ENCODE measurements at regions not wholly inside any gene's neighbourhood (a gene's known extent, or its start where the extent isn't known, plus 50 kb on each side); places are given as distances from the start of the nearest gene placed in this dataset.
"Not testable (repeated sequence)": the region's sequence is repeated elsewhere in the genome, so short reads cannot be mapped to it uniquely, and the experiment has no call there.

DNA sequence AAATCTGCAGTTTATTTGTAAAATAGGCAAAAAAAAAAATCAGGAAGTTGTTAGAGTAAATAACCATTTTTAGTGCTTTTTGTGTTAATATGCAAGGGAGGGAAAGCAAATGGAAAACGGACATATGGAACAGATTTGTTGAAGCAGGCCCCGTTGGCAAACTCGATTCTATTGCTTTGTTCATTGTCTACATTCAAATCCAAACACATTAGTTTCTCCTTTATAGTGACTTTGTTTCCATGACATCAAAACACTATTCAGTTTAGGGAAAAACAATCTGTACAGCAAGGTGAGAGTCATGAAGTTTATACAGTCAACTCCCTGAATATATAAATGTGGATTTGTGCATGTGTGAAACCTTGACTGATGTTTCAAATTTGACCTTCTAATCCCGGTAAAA, 142.2 kb downstream of the FAM47A start:
- no peak for DNase-seq (ENCODE audit: low spot score)

DNA sequence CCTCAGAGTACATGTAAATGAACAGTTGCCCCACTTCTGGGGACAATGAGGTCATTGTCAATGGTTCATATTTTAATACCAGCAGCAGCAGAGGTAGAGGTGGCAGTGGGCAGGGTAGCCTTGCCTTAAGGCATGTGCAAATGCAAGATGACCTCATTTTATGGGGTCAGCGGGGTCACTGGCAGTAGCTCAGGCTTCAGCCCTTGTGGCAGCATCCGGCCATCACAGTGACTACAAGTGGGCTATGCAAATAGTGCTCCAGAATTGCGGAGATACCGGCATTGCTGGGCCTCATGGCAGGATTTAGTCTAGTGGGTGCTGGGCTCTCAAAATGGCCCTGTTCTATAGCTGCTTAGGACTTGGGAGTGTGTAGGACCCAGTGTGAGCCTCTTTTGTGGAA, 144.7 kb downstream of the FAM47A start:
- DNase-seq (ENCODE audit: low spot score): no peak

DNA sequence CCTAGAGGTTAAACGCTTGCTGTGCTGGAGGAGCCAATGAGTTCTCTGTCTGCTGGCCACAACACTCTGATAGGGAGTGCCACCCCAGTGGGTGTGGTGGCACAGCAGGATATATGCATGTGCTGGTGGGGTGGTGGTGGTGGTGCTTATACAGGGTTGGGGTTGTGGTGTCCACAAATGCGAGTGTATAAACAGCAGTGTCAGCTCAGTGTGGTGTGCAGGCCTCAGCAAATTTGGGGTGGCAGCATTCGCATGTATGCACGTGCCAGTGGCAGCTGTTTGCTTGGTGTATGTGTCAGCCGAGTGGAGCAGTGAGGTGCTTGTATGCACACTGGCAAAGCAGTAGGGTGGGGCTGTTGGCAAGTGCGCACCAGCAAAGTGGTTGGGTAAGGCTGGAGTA, 157.4 kb downstream of the FAM47A start:
- no peak for DNase-seq (ENCODE audit: low spot score)

DNA sequence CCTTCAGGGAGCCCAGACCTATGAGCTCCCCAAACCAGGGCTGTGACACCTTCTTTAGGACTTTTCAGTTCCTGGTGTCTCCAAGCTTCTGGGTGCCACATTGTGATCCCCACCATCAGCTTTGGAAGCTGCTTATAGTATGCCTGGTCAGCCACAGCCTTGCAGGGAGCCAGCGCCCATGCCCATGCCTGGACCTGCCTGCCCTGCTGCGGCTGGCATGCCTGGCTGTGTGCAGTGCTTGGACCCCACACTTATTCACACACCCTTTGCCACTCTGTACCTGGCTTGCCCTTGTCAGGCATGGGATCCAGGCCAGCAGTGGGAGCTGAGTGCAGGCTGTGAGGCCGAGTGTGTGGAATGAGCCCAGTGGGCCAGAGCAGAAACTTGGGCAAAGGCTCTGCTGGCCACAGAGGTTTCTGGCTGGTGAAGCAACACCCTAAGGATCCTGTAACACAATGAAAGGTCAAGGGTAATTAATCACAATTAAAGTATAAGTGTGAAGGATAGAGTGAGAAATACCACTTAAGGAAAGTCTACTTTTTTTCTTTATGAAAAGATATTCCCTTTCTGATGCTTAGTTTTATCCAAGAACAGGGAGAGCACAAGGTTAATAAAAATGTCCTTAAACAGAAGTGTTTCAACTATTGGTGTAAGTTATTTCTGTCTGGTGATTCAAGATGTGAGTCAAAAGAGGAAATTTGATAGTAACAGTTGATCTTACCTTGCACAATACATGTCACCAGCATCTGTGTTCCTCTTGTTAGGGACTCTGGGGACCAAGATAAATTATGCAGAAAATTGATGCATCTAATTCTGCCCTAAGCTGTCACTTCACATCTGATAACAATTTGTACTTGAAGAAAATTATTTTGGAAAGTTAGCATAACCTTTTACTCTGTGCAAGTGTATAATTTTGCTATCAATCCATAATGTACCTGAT, 161.8 kb downstream of the FAM47A start:
- no peak for DNase-seq (ENCODE audit: low spot score)

DNA sequence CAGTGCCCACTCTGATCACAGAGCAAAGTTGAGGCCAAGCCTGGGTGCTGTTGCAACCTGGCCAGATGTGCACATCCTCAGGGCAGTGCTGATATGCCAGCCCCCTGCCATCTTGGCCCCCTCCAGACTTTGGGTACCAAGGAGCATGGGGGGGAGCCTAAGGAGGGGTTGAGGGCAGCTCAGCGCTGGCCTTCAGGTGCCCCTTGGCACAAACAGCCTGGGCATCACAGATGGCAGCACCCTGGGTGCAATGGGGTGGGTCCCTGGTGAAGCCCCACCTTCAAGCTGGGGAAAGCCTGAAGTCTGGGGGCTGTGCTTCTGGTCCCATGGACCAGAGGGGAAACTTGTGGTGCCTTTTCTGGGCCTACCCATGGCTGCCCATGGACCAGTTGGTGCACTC, 163.0 kb downstream of the FAM47A start:
- no peak for DNase-seq (ENCODE audit: low spot score)

DNA sequence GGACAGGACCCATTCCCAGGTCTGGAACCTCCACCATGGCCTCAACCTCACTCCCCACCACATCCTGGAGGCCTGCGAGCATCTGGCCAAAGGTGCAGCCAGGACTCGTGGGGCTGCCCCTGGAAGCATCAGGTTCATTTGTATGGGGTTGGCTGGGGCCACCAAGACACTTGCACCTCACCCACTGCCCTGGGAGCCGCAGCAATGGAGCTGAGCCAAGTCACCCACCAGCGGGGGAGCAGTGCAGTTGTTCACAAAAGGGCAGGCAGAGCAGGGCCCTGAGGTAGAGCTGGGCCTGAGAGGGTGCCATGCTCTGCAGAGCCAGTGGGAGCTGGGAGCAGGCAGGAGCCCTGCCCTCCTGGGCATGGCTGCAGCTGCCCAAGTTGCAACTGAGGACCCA, 163.5 kb downstream of the FAM47A start:
- no peak for DNase-seq (ENCODE audit: low spot score)

DNA sequence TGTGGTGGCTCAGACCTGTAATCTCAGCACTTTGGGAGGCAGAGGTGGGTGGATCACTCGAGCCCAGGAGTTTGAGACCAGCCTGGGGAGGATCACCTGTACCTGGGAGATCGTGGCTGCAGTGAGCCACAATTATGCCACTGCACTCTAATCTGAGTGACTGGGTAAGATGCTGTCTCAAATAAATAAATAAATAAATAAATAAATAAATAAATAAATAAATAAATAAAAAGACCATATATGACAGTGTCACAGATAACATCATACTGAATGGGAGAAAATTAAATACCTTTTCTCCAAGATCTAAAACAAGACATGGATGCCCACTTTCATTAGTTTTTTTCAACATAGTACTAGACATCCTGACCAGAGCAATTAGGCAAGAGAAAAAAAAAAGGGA, 182.8 kb downstream of the FAM47A start:
- no peak for DNase-seq (ENCODE audit: low spot score)

DNA sequence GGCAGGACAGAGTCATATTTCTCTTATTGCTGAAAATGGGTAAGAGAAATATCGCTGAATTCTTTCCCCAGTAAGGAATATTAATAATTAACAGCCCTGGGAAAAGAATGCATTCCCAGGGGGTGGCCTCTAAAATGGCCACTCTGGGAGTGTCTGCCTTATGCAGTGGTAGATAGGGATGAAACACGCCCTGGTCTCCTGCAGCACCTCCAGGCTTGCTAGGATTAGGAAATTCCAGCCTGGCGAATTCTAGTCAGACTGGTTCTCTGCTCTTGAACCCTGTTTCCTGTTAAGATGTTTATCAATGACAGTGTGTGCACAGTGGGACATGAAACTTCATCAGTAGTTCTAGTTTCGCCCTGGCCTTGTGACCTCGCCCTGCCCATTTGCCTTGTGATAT, 205.9 kb downstream of the FAM47A start:
- not testable (repeated sequence) for DNase-seq (ENCODE audit: low spot score)

DNA sequence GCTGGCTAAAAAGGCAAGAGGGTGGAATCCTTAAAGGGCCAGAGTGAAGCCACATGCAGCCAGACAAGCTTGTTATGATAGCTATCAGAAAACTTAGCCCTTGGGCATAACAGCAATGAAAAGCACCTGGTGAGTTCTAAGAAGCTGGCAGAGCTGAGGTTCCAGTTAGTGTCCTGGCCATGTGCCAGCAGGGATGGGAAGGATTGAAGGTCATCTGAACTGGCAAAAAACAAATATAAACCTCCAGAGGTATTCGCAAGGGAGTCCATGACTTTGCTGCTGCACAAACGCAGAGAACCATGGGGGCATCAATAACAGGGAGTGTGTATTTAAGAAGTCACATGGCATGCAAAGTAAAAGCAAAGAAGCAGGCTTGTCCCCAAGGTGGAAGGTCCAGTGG, 208.9 kb downstream of the FAM47A start:
- no peak for DNase-seq (ENCODE audit: low spot score)

DNA sequence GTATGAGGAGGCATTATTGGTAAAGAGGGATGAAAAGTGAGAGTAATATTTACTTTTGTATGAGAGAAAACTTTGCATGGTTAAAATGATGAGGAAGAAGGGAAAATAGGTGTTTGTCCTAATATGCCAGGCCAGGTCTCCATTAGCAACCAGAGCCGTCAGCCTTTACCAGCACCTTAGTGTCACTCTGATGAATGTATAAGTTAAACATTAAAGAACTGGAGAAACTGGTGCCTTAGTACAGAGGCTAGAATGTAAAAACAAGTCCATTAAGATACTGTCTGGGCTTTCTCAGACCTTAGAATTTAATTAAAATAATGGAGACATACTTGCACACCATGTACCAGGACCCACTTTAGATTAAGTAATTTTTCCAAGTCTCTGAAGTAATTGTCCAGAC, 222.3 kb downstream of the FAM47A start:
- DNase-seq (ENCODE audit: low spot score): peak; percentile 30

DNA sequence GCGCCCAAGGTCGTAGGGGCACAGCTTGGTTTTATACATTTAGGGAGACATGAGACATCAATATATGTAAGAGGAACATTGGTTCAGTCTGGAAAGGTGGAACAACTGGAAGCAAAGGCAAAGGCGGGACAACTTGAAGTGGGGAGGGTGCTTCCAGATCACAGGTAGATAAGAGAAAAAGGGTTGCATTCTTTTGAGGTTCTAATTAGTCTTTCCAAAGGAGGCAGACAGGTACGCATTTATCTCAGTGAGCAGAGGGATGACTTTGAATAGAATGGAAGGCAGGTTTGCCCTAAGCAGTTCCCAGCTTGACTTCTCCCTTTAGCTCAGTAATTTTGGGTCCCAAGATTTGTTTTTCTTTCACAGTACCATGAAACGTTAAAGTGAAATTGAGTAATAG, 223.2 kb downstream of the FAM47A start:
- no peak for DNase-seq (ENCODE audit: low spot score)

DNA sequence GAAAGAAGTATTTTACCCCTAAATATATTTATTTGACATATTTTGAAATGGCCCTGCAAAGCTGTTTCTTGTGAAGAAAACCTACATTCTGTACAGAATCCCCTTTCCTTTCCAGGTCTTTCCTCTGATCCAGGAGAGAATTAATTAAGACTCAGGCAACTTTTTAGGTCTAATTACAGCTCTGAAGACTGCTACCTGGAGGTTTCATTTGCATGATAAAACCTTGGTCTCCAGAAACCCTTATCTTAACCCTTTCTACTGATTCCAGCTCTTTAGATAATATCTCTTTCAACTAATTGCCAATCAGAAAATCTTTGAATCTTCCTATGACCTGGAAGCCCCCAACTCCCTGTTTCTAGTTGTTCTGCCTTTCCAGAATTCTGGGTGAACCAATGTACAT, 224.0 kb downstream of the FAM47A start:
- DNase-seq (ENCODE audit: low spot score): no peak

DNA sequence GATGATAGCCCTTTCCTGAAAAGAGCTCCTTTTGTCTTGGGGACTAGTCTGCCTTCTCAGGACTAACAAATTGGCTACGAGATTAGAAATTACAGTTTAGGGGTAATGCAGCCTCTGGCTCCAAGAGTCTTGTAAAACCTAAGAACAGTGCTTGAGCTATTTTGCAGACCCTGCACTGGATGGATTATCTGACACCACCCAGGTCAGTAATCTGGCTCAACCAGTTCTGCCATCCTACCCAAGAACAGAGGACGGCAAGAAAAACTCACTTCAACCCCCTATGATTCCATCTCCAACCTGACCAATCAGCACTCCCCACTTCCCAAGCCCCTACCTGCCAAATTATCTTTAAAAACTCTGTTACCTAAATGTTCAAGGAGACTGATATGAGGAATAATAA, 225.1 kb downstream of the FAM47A start:
- no peak for DNase-seq (ENCODE audit: low spot score)

DNA sequence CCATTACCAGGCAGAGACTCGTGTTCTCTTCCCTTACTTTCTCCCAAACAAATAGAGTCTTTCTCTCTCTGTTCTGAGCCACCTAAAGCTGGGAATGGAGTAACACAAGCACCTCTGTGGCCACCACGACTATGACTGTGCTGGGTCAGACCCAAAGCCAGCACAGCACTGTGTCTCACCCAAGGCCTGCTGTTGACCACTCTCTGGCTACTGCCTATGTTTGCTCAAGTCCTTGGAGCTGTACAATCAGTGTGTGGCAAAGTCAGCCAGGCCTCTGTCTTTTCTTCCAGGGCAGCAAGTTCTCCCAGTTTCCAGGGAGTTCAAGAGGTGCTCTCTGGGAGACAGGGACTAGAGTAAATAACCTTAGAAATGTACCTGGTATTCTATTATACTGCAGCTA, 239.4 kb downstream of the FAM47A start:
- no peak for DNase-seq (ENCODE audit: low spot score)

DNA sequence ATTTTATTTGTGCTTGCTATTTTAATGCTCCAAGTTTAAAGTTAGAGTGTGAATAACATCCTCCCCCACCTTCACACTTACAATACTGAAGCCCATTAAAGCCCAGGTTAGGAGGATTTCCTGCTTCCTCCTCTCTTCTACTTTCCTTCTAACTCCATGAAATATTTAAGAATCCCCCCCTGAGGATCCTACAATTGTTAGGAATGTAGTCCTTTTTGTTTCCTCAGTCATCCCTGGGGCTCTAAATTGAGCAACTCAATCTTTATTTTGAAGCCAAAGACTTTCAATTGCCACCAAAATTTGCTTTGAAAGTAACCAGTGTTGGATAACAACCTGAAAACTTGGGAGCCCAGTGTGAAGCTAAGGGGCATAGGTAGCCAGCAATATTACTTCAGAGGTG, 276.9 kb downstream of the FAM47A start:
- DNase-seq (ENCODE audit: low spot score): no peak

DNA sequence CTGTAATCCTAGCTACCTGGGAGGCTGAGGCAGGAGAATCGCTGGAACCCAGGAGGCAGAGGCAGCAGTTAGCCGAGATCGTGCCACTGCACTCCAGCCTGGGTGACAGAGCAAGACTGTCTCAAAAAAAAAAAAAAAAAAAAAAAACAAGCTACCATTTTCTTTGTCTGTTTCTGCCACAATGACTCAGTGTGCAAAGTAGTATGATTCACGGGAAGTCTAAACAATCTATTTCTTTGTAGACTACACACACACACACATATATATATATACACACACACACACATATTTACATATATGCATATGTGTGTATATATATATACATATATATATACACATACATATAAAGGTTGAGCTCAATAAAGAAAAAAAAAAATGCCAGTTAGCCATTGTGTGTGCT, 280.0 kb downstream of the FAM47A start:
- DNase-seq (ENCODE audit: low spot score): not testable (repeated sequence)

DNA sequence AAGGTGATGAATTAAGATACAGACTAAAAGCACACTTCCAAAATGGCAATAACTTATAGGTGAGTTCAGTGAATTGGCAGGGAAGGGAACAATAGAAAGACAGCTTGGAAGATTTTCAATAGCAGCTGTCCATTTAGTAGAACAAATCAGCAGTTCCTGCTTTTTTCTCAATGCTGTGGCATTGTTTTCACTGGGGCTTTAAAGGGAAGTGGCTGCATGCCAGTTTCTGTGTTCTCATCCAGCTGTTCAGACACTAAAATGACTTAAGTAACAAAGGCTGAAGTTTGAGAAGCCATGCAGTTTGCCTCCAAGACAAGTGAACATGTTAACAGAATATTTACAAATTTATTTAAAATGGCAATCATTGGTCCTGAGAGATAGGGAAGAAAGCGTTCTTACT, 291.9 kb downstream of the FAM47A start:
- no peak for DNase-seq (ENCODE audit: low spot score)

DNA sequence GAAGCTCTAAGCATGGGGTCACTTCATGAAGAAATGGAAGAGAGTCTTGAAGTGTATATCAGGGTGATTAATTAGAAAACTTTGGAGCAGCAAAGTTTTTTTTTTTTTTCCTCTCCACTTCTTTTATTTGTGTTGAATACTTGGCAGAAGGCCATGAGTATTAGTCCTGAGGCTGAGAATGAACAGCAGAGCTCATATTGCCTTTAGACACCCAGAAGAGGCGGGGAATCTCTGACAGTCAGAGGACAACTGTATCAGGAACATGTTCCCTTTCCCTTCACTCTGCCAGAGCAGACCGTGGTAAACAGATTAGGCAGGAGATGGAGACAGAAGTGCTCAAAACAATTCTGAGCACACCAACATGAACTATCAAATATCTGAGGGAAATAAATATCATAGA, 300.9 kb downstream of the FAM47A start:
- DNase-seq (ENCODE audit: low spot score): no peak

DNA sequence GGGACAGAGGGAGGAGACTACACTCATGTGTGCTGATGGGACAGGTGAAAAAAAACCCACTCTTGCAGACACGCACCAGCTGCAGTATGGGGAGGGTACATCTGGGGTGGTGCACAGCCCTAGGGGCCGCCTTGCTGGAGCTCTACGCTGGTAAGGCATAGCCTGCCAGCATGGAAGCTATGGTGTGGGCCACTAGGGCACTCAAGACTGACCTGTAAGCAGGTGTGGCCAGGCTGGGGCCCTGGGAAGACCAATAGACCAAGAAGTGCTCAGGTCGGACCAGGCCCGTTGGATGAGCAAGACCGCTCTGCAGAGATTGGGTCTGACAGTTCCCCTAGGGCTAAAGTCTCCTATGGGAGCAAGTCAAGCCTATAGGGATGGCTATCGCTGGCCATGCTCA, 314.8 kb downstream of the FAM47A start:
- no peak for DNase-seq (ENCODE audit: low spot score)

DNA sequence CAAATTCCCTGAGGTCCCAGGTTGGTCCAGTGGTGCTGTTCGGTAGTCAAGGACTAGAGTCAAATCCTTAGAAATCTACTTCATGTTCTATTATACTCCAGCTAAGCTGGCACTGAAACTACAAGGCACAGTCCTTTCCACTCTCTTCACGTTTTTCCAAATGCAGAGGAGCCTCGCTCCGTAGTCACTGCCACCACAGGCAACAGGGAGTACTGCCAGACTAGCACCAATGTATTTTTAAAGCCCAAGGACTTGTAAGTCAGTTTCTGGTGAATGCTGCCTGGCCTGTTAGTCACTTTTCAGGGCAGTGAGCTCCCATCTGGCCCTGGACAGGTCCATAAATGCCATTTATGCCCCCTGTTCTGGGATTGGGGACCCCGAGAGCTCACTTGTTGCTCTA, 323.5 kb downstream of the FAM47A start:
- DNase-seq (ENCODE audit: low spot score): no peak

DNA sequence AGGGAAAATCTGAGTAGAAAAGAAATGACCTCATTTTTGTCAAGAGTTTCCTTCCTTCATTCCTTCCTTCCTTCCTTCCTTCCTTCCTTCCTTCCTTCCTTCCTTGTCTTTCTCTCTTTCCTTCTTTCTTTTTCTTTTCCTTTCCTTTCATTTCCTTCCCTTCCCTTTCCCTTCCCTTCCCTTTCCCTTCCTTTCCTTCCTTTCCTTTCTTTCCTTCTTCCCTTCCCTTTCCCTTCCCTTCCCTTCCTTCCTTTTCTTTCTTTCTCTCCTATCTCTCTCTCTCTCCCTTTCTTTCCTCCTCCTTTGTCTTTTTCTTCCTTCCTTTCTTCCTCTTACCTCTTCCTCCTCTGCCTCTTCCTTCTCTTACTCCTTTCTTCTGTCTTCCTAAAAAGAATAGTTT, 347.6 kb downstream of the FAM47A start:
- no peak for DNase-seq (ENCODE audit: low spot score)

DNA sequence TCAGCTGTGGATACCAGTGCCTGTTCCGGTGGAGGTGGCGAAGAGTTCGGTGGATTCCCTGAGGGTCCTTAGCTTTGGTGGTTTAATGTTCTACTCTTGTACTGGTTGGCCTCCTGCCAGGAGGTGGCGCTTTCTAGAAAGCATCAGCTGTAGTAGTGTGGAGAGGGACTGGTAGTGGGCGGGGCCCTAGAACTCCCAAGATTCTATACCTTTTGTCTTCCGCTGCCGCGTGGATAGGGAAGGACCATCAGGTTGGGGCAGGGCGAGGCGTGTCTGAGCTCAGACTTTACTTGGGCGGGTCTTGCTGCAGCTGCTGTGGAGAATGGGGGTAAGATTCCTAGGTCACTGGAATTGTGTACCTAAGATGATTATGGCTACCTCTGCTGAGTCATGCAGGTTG, 390.3 kb downstream of the FAM47A start:
- DNase-seq (ENCODE audit: low spot score): no peak

DNA sequence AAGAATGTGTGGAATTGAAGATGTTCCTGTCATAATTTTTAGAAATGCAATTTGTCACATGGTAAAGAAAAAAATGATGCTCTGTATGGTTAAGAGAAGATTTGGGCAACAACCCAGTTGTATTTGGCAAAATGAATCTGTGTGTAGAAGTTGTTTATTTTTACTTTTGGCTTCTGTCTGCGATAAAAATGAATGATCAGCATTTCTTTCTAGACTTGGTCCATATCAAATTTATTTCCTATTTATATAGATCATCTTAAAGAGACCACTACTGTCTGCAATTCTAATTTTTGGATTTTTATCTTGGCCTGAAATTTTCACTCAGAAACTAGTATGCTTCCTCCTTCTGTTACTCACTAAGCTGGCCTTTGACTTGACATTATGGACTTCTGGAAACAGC, 396.9 kb downstream of the FAM47A start:
- DNase-seq (ENCODE audit: low spot score): no peak

Data from kidney tubule cell (primary cell).